ENCODE measurements at regions not wholly inside any gene's neighbourhood (a gene's known extent, or its start where the extent isn't known, plus 50 kb on each side); places are given as distances from the start of the nearest gene placed in this dataset.

DNA sequence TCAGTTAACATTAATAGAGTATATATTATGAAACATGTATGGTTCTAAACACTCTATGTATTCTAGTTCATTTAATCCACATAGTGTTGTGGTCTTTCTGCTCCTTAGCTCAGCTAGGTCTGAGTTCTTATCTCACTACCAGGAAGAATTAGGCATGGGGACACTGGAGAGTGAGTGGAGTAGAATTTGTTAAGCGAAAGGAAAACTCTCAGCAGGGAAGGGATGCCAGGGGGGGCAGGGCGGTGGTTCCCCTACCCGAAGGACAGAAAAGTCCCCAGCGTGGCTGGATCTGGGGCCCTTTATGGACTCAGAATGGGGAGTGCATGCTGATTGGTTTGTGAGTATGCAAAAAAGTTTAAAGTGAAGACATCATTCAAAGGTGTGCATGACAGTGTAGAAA lies 727.5 kb downstream of the TBC1D32 start:
- H3K4me3 Mint-ChIP-seq (ENCODE audit: unreplicated experiment), result no peak overlapping the region
- no peaks in the 10 kb centered on the region for H3K9me3 Mint-ChIP-seq (ENCODE audit: unreplicated experiment)

GRCh38 chr6:120604510-120604909 lies 729.8 kb downstream of the TBC1D32 start:
- no peak for DNase-seq (ENCODE audit: low spot score)
- TF ChIP-seq CTCF (IDR thresholded peaks at IDR 0.05; ENCODE audit: unreplicated experiment), result no peak
- Mint-ChIP-seq H3K27me3 (ENCODE audit: unreplicated experiment) (no peaks in the 10 kb centered on the region), H3K9me3 (ENCODE audit: unreplicated experiment) (no peaks in the 10 kb centered on the region), H3K36me3 (ENCODE audit: low read depth, unreplicated experiment) (no peaks in the 10 kb centered on the region), H3K4me1 (ENCODE audit: unreplicated experiment) (no peaks in the 10 kb centered on the region), H3K27ac (ENCODE audit: unreplicated experiment) (no peak overlapping the region), H3K4me3 (ENCODE audit: unreplicated experiment) (no peak overlapping the region)

More for the DNA sequence above, 727.5 kb downstream of the TBC1D32 start:
- Mint-ChIP-seq H3K27me3 (ENCODE audit: unreplicated experiment) (no peaks in the 10 kb centered on the region), H3K4me1 (ENCODE audit: unreplicated experiment) (no peaks in the 10 kb centered on the region), H3K36me3 (ENCODE audit: low read depth, unreplicated experiment) (no peaks in the 10 kb centered on the region), H3K27ac (ENCODE audit: unreplicated experiment) (no peak overlapping the region)
- DNase-seq (ENCODE audit: low spot score), result no peak
- TF ChIP-seq CTCF (IDR thresholded peaks at IDR 0.05; ENCODE audit: unreplicated experiment), result no peak

DNA sequence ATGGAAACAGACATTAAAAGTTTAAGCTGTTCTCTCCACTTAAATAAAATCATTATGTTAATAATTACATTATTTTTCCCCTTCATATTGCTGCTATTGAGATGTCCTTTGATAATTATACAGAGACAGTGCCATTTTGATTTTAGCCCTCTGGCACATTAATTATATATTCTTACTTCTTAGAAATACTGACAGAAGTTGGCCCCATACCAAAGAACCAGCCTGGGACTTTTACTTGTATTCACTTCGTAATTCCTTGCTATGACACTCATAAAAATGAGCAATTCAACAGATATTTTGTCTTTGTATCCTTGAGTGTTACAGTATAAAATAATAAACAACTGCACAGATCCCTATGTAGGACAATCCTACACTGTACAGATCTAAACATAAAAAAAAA lies 743.7 kb downstream of the TBC1D32 start:
- Mint-ChIP-seq H3K27ac (ENCODE audit: unreplicated experiment) (no peak overlapping the region), H3K36me3 (ENCODE audit: low read depth, unreplicated experiment) (no peaks in the 10 kb centered on the region), H3K9me3 (ENCODE audit: unreplicated experiment) (no peaks in the 10 kb centered on the region), H3K4me1 (ENCODE audit: unreplicated experiment) (no peaks in the 10 kb centered on the region), H3K4me3 (ENCODE audit: unreplicated experiment) (no peak overlapping the region), H3K27me3 (ENCODE audit: unreplicated experiment) (no peaks in the 10 kb centered on the region)
- no peak for TF ChIP-seq CTCF (IDR thresholded peaks at IDR 0.05; ENCODE audit: unreplicated experiment)
- no peak for DNase-seq (ENCODE audit: low spot score)

DNA sequence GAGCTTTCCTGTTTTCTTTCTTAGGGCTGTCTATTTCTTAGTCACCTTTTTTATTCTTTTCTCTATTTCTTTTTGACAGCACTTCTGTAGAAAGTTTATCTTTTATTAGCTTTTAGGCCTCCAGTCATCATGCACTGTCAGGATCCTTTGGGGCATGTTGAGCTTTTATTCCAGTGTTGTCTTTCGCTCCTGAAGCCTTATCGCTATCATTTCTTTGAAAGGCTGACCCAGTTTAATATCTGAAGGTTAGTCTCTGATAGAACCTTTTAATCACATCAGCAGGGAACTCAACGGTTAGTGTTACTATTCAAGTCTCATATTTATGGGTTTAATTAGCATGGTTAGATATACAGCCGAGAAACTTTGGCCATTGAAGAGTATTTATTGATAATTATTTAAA lies 745.9 kb downstream of the TBC1D32 start:
- TF ChIP-seq CTCF (IDR thresholded peaks at IDR 0.05; ENCODE audit: unreplicated experiment), result no peak
- no peak overlapping the region for H3K4me3 Mint-ChIP-seq (ENCODE audit: unreplicated experiment)
- H3K9me3 Mint-ChIP-seq (ENCODE audit: unreplicated experiment), result no peaks in the 10 kb centered on the region
- H3K4me1 Mint-ChIP-seq (ENCODE audit: unreplicated experiment), result no peaks in the 10 kb centered on the region
- no peaks in the 10 kb centered on the region for H3K27me3 Mint-ChIP-seq (ENCODE audit: unreplicated experiment)
- no peak for DNase-seq (ENCODE audit: low spot score)
- no peaks in the 10 kb centered on the region for H3K36me3 Mint-ChIP-seq (ENCODE audit: low read depth, unreplicated experiment)
- H3K27ac Mint-ChIP-seq (ENCODE audit: unreplicated experiment), result no peak overlapping the region

GRCh38 chr6:120587381-120587780 lies 746.9 kb downstream of the TBC1D32 start:
- H3K27ac Mint-ChIP-seq (ENCODE audit: unreplicated experiment), result no peak overlapping the region
- no peaks in the 10 kb centered on the region for H3K9me3 Mint-ChIP-seq (ENCODE audit: unreplicated experiment)
- TF ChIP-seq CTCF (IDR thresholded peaks at IDR 0.05; ENCODE audit: unreplicated experiment), result no peak
- no peaks in the 10 kb centered on the region for H3K27me3 Mint-ChIP-seq (ENCODE audit: unreplicated experiment)
- no peaks in the 10 kb centered on the region for H3K36me3 Mint-ChIP-seq (ENCODE audit: low read depth, unreplicated experiment)
- H3K4me3 Mint-ChIP-seq (ENCODE audit: unreplicated experiment), result no peak overlapping the region
- DNase-seq (ENCODE audit: low spot score), result no peak
- no peaks in the 10 kb centered on the region for H3K4me1 Mint-ChIP-seq (ENCODE audit: unreplicated experiment)

Measured in endothelial cell (in vitro differentiated cells).